ENCODE measurements at regions not wholly inside any gene's neighbourhood (a gene's known extent, or its start where the extent isn't known, plus 50 kb on each side); places are given as distances from the start of the nearest gene placed in this dataset.

DNA sequence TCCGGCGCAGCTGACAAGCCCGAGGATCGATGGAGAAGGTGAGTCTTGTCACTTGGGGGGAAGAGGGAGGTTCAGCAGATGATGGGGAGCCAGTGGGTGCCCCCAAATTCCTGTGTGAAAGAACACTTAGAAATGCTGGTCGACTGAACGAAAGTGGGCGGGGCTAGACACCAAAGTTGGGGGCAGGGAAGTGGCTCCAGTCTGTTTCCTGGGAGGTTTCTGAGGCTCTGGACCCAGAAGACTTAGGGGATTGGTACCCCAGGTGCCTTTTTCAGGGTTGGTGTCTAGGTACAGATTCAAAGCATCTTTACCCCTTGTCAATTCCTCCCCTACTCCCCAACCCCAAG lies 278.6 kb downstream of the ZSWIM6 start:
- no peak for TF ChIP-seq POLR2AphosphoS5 (IDR thresholded peaks at IDR 0.05; ENCODE audit: low read depth, low read length)
- no peak for TF ChIP-seq TAF1 (IDR thresholded peaks at IDR 0.05; ENCODE audit: borderline replicate concordance, insufficient read depth, low read length)
- no peak for TF ChIP-seq SIN3A (IDR thresholded peaks at IDR 0.05; ENCODE audit: borderline replicate concordance, insufficient read depth, low read length)

Data from PFSK-1 (cell line).